ENCODE measurements at regions not wholly inside any gene's neighbourhood (a gene's known extent, or its start where the extent isn't known, plus 50 kb on each side); places are given as distances from the start of the nearest gene placed in this dataset.
A peak's percentile ranks its signal among the peaks of the same experiment; 100 is the strongest.

GRCh38 chr4:126361287-126361686, 1046.5 kb downstream of the FAT4 start:
- no peaks in the 10 kb centered on the region for H3K9me3 ChIP-seq
- no peak overlapping the region for H3K4me3 ChIP-seq
- TF ChIP-seq CTCF (IDR thresholded peaks at IDR 0.05), result no peak
- TF ChIP-seq POLR2AphosphoS5 (IDR thresholded peaks at IDR 0.05), result no peak
- TF ChIP-seq POLR2A (IDR thresholded peaks at IDR 0.05), result no peak
- TF ChIP-seq EP300 (IDR thresholded peaks at IDR 0.05), result no peak
- H3K4me1 ChIP-seq, result peaks cover 0 to 3% (median 0%) of the 10 kb centered on the region in 4 donors
- no peak overlapping the region for H3K27ac ChIP-seq
- DNase-seq (no peak), ATAC-seq (ENCODE audit: low FRiP score in 2 of 2) (no peak)
- no peaks in the 10 kb centered on the region for H3K36me3 ChIP-seq
- 65 to 72% methylated on average over 4 of the region's 4 CpGs for WGBS, 2 donors
- no peaks in the 10 kb centered on the region for H3K27me3 ChIP-seq

GRCh38 chr4:126364311-126364911, 1049.7 kb downstream of the FAT4 start:
- WGBS, 2 donors, result 48 to 61% methylated on average over 1 of the region's 1 CpG
- DNase-seq (no peak), ATAC-seq (ENCODE audit: low FRiP score in 2 of 2) (peak in 1 of 2 donors; percentile 68)
- Histone ChIP-seq H3K27ac (no peak overlapping the region), H3K36me3 (no peaks in the 10 kb centered on the region), H3K27me3 (no peaks in the 10 kb centered on the region), H3K9me3 (no peaks in the 10 kb centered on the region), H3K4me1 (peaks cover 0 to 6% (median 1%) of the 10 kb centered on the region in 4 donors), H3K4me3 (no peak overlapping the region)
- TF ChIP-seq EP300 (IDR thresholded peaks at IDR 0.05) (no peak), POLR2A (IDR thresholded peaks at IDR 0.05) (no peak), POLR2AphosphoS5 (IDR thresholded peaks at IDR 0.05) (no peak), CTCF (IDR thresholded peaks at IDR 0.05) (no peak)

- Histone ChIP-seq H3K27me3 (no peaks in the 10 kb centered on the region), H3K4me3 (no peak overlapping the region), H3K9me3 (no peaks in the 10 kb centered on the region), H3K27ac (no peak overlapping the region), H3K4me1 (peaks cover 0 to 6% (median 1%) of the 10 kb centered on the region in 4 donors), H3K36me3 (no peaks in the 10 kb centered on the region)
- ATAC-seq (ENCODE audit: low FRiP score in 2 of 2) (no peak), DNase-seq (no peak)
- TF ChIP-seq CTCF (IDR thresholded peaks at IDR 0.05) (no peak), POLR2A (IDR thresholded peaks at IDR 0.05) (no peak), EP300 (IDR thresholded peaks at IDR 0.05) (no peak), POLR2AphosphoS5 (IDR thresholded peaks at IDR 0.05) (no peak)
Observed at GRCh38 chr4:126369076-126369475, 1054.3 kb downstream of the FAT4 start.

GRCh38 chr4:126372634-126373033, 1057.9 kb downstream of the FAT4 start:
- WGBS, 2 donors, result 66 to 75% methylated on average over 2 of the region's 2 CpGs
- peaks cover 0 to 6% (median 0%) of the 10 kb centered on the region in 4 donors for H3K4me1 ChIP-seq
- no peaks in the 10 kb centered on the region for H3K36me3 ChIP-seq
- ATAC-seq (ENCODE audit: low FRiP score in 2 of 2) (no peak), DNase-seq (no peak)
- H3K27ac ChIP-seq, result no peak overlapping the region
- no peak for TF ChIP-seq POLR2A (IDR thresholded peaks at IDR 0.05)
- TF ChIP-seq EP300 (IDR thresholded peaks at IDR 0.05), result no peak
- TF ChIP-seq CTCF (IDR thresholded peaks at IDR 0.05), result no peak
- TF ChIP-seq POLR2AphosphoS5 (IDR thresholded peaks at IDR 0.05), result no peak
- H3K4me3 ChIP-seq, result no peak overlapping the region
- H3K27me3 ChIP-seq, result no peaks in the 10 kb centered on the region
- H3K9me3 ChIP-seq, result no peaks in the 10 kb centered on the region

- Histone ChIP-seq H3K4me3 (no peak overlapping the region), H3K27ac (no peak overlapping the region), H3K9me3 (no peaks in the 10 kb centered on the region), H3K4me1 (no peaks in the 10 kb centered on the region), H3K36me3 (no peaks in the 10 kb centered on the region), H3K27me3 (no peaks in the 10 kb centered on the region)
- WGBS, 2 donors, result 13 to 14% methylated on average over 2 of the region's 2 CpGs
- no peak for DNase-seq
- no peak for ATAC-seq (ENCODE audit: low FRiP score in 2 of 2)
- TF ChIP-seq POLR2AphosphoS5 (IDR thresholded peaks at IDR 0.05), result no peak
- TF ChIP-seq CTCF (IDR thresholded peaks at IDR 0.05), result no peak
- no peak for TF ChIP-seq POLR2A (IDR thresholded peaks at IDR 0.05)
- TF ChIP-seq EP300 (IDR thresholded peaks at IDR 0.05), result no peak
Observed at GRCh38 chr4:126375462-126376054, 1060.8 kb downstream of the FAT4 start.
